Psoas muscle (tissue), 7 donors: ENCODE measurements at regions not wholly inside any gene's neighbourhood (a gene's known extent, or its start where the extent isn't known, plus 50 kb on each side); places are given as distances from the start of the nearest gene placed in this dataset.

Experiments used
- ATAC-seq, 4 donors: fragments of 200-7000 bp; cut with Tn5 transposase; one replicate each; pipeline ENCODE4 v1.9.1; 2020; ENCODE audit warnings: moderate library complexity in 3 of 4, mild to moderate bottlenecking in 2 of 4
- DNase-seq, 2 donors: peaks; one replicate each; pipeline ENCODE4 v3.0.0-alpha.2; 2020
- H3K27ac ChIP-seq: fragments of 200-600 bp; one replicate; pipeline ENCODE4 v1.8.0; 2022
- H3K27me3 ChIP-seq, 3 donors: fragments of 200-600 bp in 1 of 3; one replicate each; pipeline versions ENCODE4 v1.6.1 to v1.8.0; 2013 to 2022; ENCODE audit warnings: low read length in 2 of 3, mild to moderate bottlenecking in 2 of 3, moderate library complexity in 1 of 3; ENCODE audit not compliant: insufficient read depth in 3 of 3
- H3K36me3 ChIP-seq, 2 donors: fragments of 200-600 bp in 1 of 2; one replicate each; pipeline versions ENCODE4 v1.6.1 to v1.8.0; 2013 to 2022; ENCODE audit warnings: low read depth in 1 of 2, mild to moderate bottlenecking in 1 of 2, moderate library complexity in 1 of 2; ENCODE audit not compliant: insufficient read depth in 1 of 2
- H3K4me1 ChIP-seq: fragments of 200-600 bp; one replicate; pipeline ENCODE4 v1.8.0; 2022
- H3K4me3 ChIP-seq: fragments of 200-600 bp; one replicate; pipeline ENCODE4 v1.8.0; 2022; ENCODE audit warnings: mild to moderate bottlenecking
- H3K9me3 ChIP-seq: fragments of 200-600 bp; one replicate; pipeline ENCODE4 v1.8.0; 2022
- CTCF ChIP-seq: fragments of 200-600 bp; IDR thresholded peaks from one replicate; pipeline ENCODE4 v1.8.0; 2022; ENCODE audit warnings: antibody characterized with exemption
- WGBS, 3 donors: extraction: QIAGEN DNeasy Blood & Tissue Kit; methylation state at CpG; one replicate each; pipeline versions ENCODE4 v1.1.6 to v1.1.7; 2013; 5-methylcytosine and 5-hydroxymethylcytosine counted together
- intact Hi-C, 2 donors: fragments of 100-400 bp; cut with DNase I; formaldehyde crosslinking; loops; one replicate each; pipeline versions ENCODE4 v1.11.0 to v1.14.2; 2022
- donor health status: healthy with polysubstance abuse.
- donor health status: DM: no; HTN: no; CAD: no; lungs with moderate emphysema.
- donor health status: Bipolar disorder and iron deficiency.
- donor health status: healthy.
- donor health status: DM: yes; HTN: yes; CAD: no.
- donor health status: DM: no; HTN: no; CAD: no.
- donor health status: DM: yes; HTN: yes; CAD: no.

- DNase-seq = no peak
- Histone ChIP-seq H3K4me3 (no peak overlapping the region), H3K27ac (no peak overlapping the region), H3K27me3 (no peaks in the 10 kb centered on the region), H3K36me3 (no peaks in the 10 kb centered on the region), H3K9me3 (no peaks in the 10 kb centered on the region), H3K4me1 (no peaks in the 10 kb centered on the region)
- 58 to 67% (median 61%) methylated on average over 2 of the region's 2 CpGs for WGBS, 3 donors
- TF ChIP-seq CTCF = no peak
- intact Hi-C loops = no loop called here
- no peak for ATAC-seq
Measured at GRCh38 chr13:103833294-103833852, 767.2 kb upstream of the SLC10A2 start.

- TF ChIP-seq CTCF = no peak
- Histone ChIP-seq H3K4me3 (no peak overlapping the region), H3K9me3 (no peaks in the 10 kb centered on the region), H3K4me1 (no peaks in the 10 kb centered on the region), H3K27me3 (no peaks in the 10 kb centered on the region), H3K36me3 (no peaks in the 10 kb centered on the region), H3K27ac (no peak overlapping the region)
- DNase-seq (no peak), ATAC-seq (no peak)
- intact Hi-C loops = no loop called here
- WGBS, 3 donors = 90 to 93% (median 91%) methylated on average over 4 of the region's 4 CpGs
Measured at GRCh38 chr13:103815619-103816018, 749.4 kb upstream of the SLC10A2 start.

- DNase-seq (no peak), ATAC-seq (no peak)
- Histone ChIP-seq H3K27ac (no peak overlapping the region), H3K4me3 (no peak overlapping the region), H3K27me3 (no peaks in the 10 kb centered on the region), H3K36me3 (no peaks in the 10 kb centered on the region), H3K9me3 (no peaks in the 10 kb centered on the region), H3K4me1 (no peaks in the 10 kb centered on the region)
- no peak for TF ChIP-seq CTCF
- 36 to 51% (median 45%) methylated on average over 5 of the region's 5 CpGs for WGBS, 3 donors
- intact Hi-C loops = no loop called here
Measured at GRCh38 chr13:103812971-103813370, 746.8 kb upstream of the SLC10A2 start.

- no peak for DNase-seq
- Histone ChIP-seq H3K4me1 (no peaks in the 10 kb centered on the region), H3K36me3 (no peaks in the 10 kb centered on the region), H3K9me3 (no peaks in the 10 kb centered on the region), H3K27me3 (no peaks in the 10 kb centered on the region), H3K27ac (no peak overlapping the region), H3K4me3 (no peak overlapping the region)
- TF ChIP-seq CTCF = no peak
- intact Hi-C loops = no loop called here
- WGBS, 3 donors = 81 to 85% (median 84%) methylated on average over 4 of the region's 4 CpGs
- no peak for ATAC-seq
Measured at GRCh38 chr13:103812558-103812957, 746.3 kb upstream of the SLC10A2 start.

- no peak for DNase-seq
- intact Hi-C loops = no loop called here
- Histone ChIP-seq H3K4me1 (no peaks in the 10 kb centered on the region), H3K27ac (no peak overlapping the region), H3K4me3 (no peak overlapping the region), H3K36me3 (no peaks in the 10 kb centered on the region), H3K27me3 (no peaks in the 10 kb centered on the region), H3K9me3 (no peaks in the 10 kb centered on the region)
- no peak for TF ChIP-seq CTCF
- 71 to 78% (median 74%) methylated on average over 3 of the region's 3 CpGs for WGBS, 3 donors
- no peak for ATAC-seq
Measured at GRCh38 chr13:103810026-103810425, 743.8 kb upstream of the SLC10A2 start.
